NCI-H1436 (cell line): ENCODE measurements at regions not wholly inside any gene's neighbourhood (a gene's known extent, or its start where the extent isn't known, plus 50 kb on each side); places are given as distances from the start of the nearest gene placed in this dataset.
A peak's percentile ranks its signal among the peaks of the same experiment; 100 is the strongest.

ENCODE experiments used
- DNase-seq: peaks from one replicate; lab custom pipeline; 2025; lab: John Stamatoyannopoulos, UW

DNA sequence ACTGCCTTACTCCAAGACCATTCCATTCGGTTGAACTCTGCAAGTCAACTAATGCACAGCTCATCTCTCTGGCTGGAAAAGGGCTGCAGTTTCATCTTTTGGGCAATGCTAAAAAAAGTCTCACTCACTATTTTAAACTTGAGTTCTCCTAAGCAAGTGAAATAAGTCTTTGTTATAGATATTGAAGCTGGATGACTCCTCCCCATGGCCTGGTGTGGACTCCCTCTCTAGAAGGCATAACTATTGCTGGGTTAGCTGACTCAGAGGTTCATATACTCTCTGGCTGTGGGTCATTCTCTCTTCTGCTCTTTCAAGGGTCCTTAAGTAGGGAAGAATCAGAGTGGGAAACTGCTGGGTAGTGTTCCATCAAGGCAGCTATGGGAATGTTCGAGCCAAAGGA lies 88.0 kb downstream of the XCL2 start:
- no peak for DNase-seq

- no peak for DNase-seq
Measured at GRCh38 chr1:168454211-168454815, 89.5 kb downstream of the XCL2 start.

GRCh38 chr1:168453056-168453455 lies 90.7 kb downstream of the XCL2 start:
- DNase-seq = no peak

GRCh38 chr1:168452329-168452728 lies 91.5 kb downstream of the XCL2 start:
- DNase-seq = no peak

- no peak for DNase-seq
Measured at GRCh38 chr1:168447871-168448270, 95.9 kb downstream of the XCL2 start.

GRCh38 chr1:168446081-168446480 lies 97.7 kb downstream of the XCL2 start:
- no peak for DNase-seq

DNA sequence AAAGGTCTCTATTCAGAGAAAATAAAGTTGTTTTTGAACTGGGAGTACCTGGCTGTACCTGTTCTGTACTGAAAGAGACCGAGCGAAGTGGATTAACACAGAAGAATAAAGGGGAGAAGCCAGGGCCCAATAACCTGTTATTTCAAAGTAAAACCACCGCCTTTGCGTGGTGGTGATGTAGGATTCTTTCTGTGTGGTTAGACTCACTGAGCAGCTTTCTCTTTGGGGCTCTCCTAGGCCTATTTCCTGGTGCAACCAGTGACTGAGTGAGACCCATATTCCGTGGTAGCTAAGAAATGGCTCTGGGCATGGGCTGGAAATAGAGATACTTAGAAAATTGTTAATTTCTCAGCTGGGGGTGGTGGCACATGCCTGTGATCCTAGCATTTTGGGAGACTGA lies 99.9 kb downstream of the XCL2 start:
- no peak for DNase-seq

- DNase-seq = no peak
Measured at GRCh38 chr1:168443356-168443755, 100.4 kb downstream of the XCL2 start.

GRCh38 chr1:168442931-168443330 lies 100.9 kb downstream of the XCL2 start:
- no peak for DNase-seq

DNA sequence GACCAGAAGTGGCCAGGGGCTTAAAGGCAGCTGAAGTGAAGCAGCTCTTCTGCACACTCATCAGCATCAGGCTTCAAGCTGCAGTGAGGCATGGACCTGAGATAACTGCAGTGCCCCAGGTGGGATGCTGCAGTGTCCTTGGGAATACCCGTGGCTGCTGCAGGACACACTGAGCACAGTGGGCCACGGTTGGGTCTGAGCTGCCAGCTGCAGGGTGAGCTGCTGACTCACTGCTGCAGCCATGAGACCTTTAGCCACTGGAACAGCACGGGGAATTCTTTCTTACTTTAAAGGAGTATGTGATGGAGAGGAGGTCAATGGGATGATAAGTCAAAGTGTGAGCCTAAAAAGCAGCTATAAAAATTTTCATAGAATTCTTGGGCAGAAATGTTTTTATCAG lies 102.1 kb downstream of the XCL2 start:
- DNase-seq = no peak

DNA sequence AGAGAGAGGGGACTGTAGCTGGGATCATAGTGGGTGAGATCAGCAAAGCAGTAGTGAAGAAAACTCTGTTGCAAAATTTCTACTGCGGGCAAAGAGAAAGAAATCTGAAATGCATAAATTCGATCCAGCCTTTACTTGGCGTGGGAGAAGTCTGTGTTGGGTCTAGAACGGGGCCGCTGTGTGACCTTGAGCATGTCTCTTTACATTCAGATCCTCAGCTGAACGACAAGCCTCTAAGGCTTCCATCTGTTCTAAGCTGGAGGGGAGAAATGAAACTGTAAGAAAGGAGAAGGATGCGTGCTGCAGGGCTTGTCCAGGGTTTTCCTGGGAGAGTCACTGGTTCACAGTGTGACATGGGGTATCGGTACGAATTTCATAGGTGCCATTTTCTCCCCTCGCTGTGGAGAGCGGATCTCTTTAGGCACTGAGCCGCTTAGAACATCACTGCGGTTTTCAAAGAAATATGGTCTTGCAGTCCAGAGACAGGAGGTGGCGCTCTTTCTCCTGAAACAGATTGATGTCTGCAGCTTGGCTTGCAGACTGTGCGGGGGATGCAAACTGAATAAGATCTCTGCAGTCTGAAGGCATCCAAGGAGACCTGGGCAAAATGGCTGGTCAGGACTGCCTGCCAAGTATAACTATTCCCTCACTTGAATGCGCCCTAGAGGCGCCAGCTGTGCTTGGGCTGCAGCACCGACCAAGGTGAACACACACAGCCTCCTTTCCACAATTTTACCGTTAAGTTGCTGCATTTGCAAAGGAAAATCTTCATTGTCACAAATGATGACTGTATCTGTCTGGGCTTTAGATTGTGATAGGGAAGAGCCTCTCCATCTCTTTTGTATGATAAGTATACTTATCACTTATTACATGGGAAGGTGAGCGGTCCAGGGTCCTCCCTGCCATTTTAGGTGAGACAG lies 104.1 kb downstream of the XCL2 start:
- peak; percentile 60 for DNase-seq

DNA sequence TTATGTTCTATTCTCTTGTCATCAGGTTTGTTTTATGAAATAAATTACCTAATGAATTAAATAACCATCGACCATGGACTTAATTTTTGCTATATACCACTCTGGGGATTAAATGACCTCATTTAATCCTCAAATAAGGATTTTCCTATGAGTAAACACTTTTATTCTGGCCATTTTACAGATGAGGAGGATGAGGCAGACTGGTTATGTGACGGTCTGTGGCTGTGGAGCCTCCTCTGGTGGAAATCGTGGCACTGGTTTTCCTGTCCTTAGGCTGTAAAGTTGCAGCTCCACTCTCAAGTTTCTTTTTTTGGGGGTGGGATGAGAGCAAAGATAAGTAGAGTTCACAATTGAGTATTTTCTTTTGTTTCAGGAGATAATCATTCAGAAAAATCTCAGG lies 105.2 kb downstream of the XCL2 start:
- DNase-seq = no peak

GRCh38 chr1:168437821-168438220 lies 106.0 kb downstream of the XCL2 start:
- DNase-seq = no peak

- DNase-seq = no peak
Measured at GRCh38 chr1:168435439-168435838, 108.4 kb downstream of the XCL2 start.

- no peak for DNase-seq
Measured at GRCh38 chr1:168433238-168433637, 110.6 kb downstream of the XCL2 start.

DNA sequence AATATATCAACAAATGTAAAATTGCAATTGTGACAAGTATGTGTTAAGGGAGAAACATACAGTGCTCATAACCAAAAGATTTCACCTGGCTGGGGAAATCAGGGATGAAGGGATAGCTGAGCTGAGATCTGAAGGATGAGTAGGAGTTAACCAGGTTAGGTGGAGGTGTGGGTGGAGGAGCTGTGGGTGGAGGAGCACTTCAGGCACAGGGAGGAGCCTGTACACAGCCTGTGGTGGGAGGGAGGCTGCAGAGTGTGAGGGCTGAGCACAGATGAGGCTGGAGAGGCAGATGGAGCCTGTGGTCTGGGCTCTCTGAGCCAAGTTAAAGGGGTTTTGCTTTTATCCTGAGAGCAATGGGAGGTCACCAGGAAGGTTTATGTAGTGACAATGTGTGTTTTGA lies 111.9 kb downstream of the XCL2 start:
- no peak for DNase-seq

DNA sequence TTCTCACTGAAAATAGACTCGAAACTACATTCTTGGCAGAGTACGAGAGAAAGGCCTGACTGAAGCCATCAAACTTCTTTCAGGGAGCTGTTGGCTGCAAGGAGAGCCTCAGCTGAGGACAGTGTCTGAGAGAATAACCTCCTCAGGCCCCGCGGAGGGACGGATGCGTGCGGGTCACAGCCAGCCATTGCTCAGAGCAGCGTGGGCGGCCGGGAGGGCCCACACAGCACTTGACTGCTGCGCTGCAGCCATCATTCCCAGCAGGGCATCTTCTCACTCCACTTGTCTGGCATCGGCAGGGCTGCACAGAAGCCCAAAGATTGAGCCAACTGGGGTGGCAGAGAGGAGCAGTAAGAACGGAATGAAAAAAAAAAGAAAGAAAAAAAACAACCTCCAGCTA lies 113.5 kb downstream of the XCL2 start:
- DNase-seq = no peak

DNA sequence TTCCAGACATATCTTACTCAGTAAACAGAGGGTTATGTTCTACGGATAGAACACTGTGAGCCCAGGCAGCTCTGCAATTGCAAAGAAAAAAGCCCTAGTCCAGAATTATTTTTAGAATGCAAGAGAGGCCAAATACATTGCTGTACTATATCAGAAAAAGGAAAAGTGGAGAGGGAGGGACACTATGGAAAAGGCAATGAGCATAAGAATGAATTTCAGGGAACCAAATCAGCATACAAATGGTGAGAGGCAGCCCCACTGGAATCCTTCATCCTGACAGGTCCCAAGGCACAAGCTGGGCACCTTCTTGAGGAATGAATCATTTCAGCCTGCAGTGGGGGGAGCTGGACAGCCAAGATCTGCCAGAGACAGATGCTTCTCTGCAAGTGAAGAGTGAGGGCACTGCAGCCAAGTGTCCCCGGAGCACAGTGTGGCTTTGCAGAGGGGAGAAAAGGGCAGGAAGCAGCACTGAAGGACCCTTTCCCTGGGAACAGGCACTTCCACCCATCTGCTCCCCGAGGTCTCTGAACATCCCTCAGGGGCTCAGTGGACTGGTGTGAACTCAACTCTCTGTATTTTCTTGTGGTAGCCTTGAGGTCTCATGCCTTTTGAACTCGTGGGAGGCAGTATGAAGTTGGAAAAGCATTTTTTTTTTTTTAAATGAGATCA lies 115.6 kb downstream of the XCL2 start:
- DNase-seq = no peak

DNA sequence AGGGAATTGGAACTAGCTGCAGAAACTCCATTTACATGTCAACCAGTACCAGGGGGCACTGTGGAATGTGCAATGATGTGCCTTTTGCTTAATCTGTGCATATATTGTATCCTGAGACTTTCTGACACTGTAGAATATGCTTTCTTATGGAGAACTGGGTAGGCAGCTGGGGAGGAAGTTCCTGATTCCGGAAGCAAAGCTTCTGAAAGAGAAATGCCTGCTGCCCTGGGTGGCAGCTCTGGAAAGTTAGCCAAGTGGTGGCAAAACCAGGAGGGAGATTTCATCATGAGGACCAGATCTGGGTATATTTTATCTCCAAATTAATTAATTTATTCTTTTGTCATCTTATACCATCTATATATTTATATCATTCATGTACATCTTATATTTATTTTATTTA lies 116.7 kb downstream of the XCL2 start:
- no peak for DNase-seq

GRCh38 chr1:168424281-168424680 lies 119.5 kb downstream of the XCL2 start:
- no peak for DNase-seq

GRCh38 chr1:168422203-168422847 lies 121.5 kb downstream of the XCL2 start:
- DNase-seq = peak; percentile 18

- no peak for DNase-seq
Measured at GRCh38 chr1:168421399-168422004, 122.3 kb downstream of the XCL2 start.
